ENCODE measurements at regions not wholly inside any gene's neighbourhood (a gene's known extent, or its start where the extent isn't known, plus 50 kb on each side); places are given as distances from the start of the nearest gene placed in this dataset.

GRCh38 chr2:238669046-238669445 is 178.8 kb upstream of the TWIST2 start:
- no peak for TF ChIP-seq CTCF (IDR thresholded peaks at IDR 0.05)
- DNase-seq (ENCODE audit: low spot score) = no peak
- Mint-ChIP-seq H3K4me3 (ENCODE audit: unreplicated experiment) (no peak overlapping the region), H3K9me3 (ENCODE audit: low read depth) (peaks cover 37% of the 10 kb centered on the region), H3K27ac (ENCODE audit: unreplicated experiment) (no peak overlapping the region), H3K4me1 (ENCODE audit: low read depth) (no peaks in the 10 kb centered on the region), H3K27me3 (ENCODE audit: low read depth) (peaks cover 26% of the 10 kb centered on the region), H3K36me3 (ENCODE audit: low read depth) (no peaks in the 10 kb centered on the region)

GRCh38 chr2:238669581-238670080 is 178.3 kb upstream of the TWIST2 start:
- Mint-ChIP-seq H3K4me3 (ENCODE audit: unreplicated experiment) (no peak overlapping the region), H3K9me3 (ENCODE audit: low read depth) (peaks cover 37% of the 10 kb centered on the region), H3K36me3 (ENCODE audit: low read depth) (no peaks in the 10 kb centered on the region), H3K4me1 (ENCODE audit: low read depth) (no peaks in the 10 kb centered on the region), H3K27me3 (ENCODE audit: low read depth) (peaks cover 26% of the 10 kb centered on the region), H3K27ac (ENCODE audit: unreplicated experiment) (no peak overlapping the region)
- no peak for DNase-seq (ENCODE audit: low spot score)
- TF ChIP-seq CTCF (IDR thresholded peaks at IDR 0.05) = no peak

GRCh38 chr2:238670111-238670585 is 177.7 kb upstream of the TWIST2 start:
- Mint-ChIP-seq H3K4me1 (ENCODE audit: low read depth) (no peaks in the 10 kb centered on the region), H3K4me3 (ENCODE audit: unreplicated experiment) (no peak overlapping the region), H3K27me3 (ENCODE audit: low read depth) (peaks cover 23% of the 10 kb centered on the region), H3K36me3 (ENCODE audit: low read depth) (no peaks in the 10 kb centered on the region), H3K9me3 (ENCODE audit: low read depth) (peaks cover 33% of the 10 kb centered on the region), H3K27ac (ENCODE audit: unreplicated experiment) (no peak overlapping the region)
- no peak for TF ChIP-seq CTCF (IDR thresholded peaks at IDR 0.05)
- no peak for DNase-seq (ENCODE audit: low spot score)

GRCh38 chr2:238682536-238682935 is 165.3 kb upstream of the TWIST2 start:
- H3K36me3 Mint-ChIP-seq (ENCODE audit: low read depth) = peaks cover 5% of the 10 kb centered on the region
- H3K27me3 Mint-ChIP-seq (ENCODE audit: low read depth) = peaks cover 23% of the 10 kb centered on the region
- H3K4me3 Mint-ChIP-seq (ENCODE audit: unreplicated experiment) = no peak overlapping the region

More at GRCh38 chr2:238682536-238682935, 165.3 kb upstream of the TWIST2 start:
- no peak overlapping the region for H3K27ac Mint-ChIP-seq (ENCODE audit: unreplicated experiment)
- peaks cover 9% of the 10 kb centered on the region for H3K4me1 Mint-ChIP-seq (ENCODE audit: low read depth)
- H3K9me3 Mint-ChIP-seq (ENCODE audit: low read depth) = peaks cover 8% of the 10 kb centered on the region
- TF ChIP-seq CTCF (IDR thresholded peaks at IDR 0.05) = no peak
- DNase-seq (ENCODE audit: low spot score) = no peak
